HTR-8/SVneo (cell line): ENCODE measurements at regions not wholly inside any gene's neighbourhood (a gene's known extent, or its start where the extent isn't known, plus 50 kb on each side); places are given as distances from the start of the nearest gene placed in this dataset.

Experiments used
- DNase-seq: peaks from one replicate; pipeline ENCODE4 v3.0.0; 2011; ENCODE audit warnings: low spot score, mixed read lengths; ENCODE audit not compliant: insufficient read length
- FAIRE-seq: peaks from 2 replicates; lab custom pipeline; 2011; peaks lifted over from hg19 to GRCh38; lab: Jason Lieb, UNC

GRCh38 chr3:117524890-117525289 lies 815.3 kb downstream of the TUSC7 start:
- FAIRE-seq (no peak), DNase-seq (no peak)

- FAIRE-seq = no peak
- no peak for DNase-seq
Measured at GRCh38 chr3:117526470-117527079, 817.0 kb downstream of the TUSC7 start.

- FAIRE-seq (no peak), DNase-seq (no peak)
Measured at GRCh38 chr3:117527346-117527745, 817.8 kb downstream of the TUSC7 start.

GRCh38 chr3:117528688-117529087 lies 819.1 kb downstream of the TUSC7 start:
- FAIRE-seq (no peak), DNase-seq (no peak)

GRCh38 chr3:117531078-117531767 lies 821.6 kb downstream of the TUSC7 start:
- FAIRE-seq = no peak
- DNase-seq = no peak

- no peak for FAIRE-seq
Measured at GRCh38 chr3:117532268-117532667, 822.7 kb downstream of the TUSC7 start.

GRCh38 chr3:117534138-117534537 lies 824.6 kb downstream of the TUSC7 start:
- DNase-seq (no peak), FAIRE-seq (no peak)

More at GRCh38 chr3:117532268-117532667, 822.7 kb downstream of the TUSC7 start:
- no peak for DNase-seq

- no peak for DNase-seq
Measured at GRCh38 chr3:117536006-117536405, 826.4 kb downstream of the TUSC7 start.

GRCh38 chr3:117537949-117538348 lies 828.4 kb downstream of the TUSC7 start:
- no peak for DNase-seq
- FAIRE-seq = no peak

More at GRCh38 chr3:117536006-117536405, 826.4 kb downstream of the TUSC7 start:
- no peak for FAIRE-seq

GRCh38 chr3:117539729-117540128 lies 830.1 kb downstream of the TUSC7 start:
- no peak for FAIRE-seq
- DNase-seq = no peak

GRCh38 chr3:117540597-117540996 lies 831.0 kb downstream of the TUSC7 start:
- FAIRE-seq (no peak), DNase-seq (no peak)

- DNase-seq (no peak), FAIRE-seq (no peak)
Measured at GRCh38 chr3:117541721-117542120, 832.1 kb downstream of the TUSC7 start.

- DNase-seq (no peak), FAIRE-seq (no peak)
Measured at GRCh38 chr3:117543521-117543920, 833.9 kb downstream of the TUSC7 start.

- FAIRE-seq (no peak), DNase-seq (no peak)
Measured at GRCh38 chr3:117545484-117545883, 835.9 kb downstream of the TUSC7 start.

- FAIRE-seq (no peak), DNase-seq (no peak)
Measured at GRCh38 chr3:117547956-117548550, 838.5 kb downstream of the TUSC7 start.

GRCh38 chr3:117548600-117548999 lies 839.0 kb downstream of the TUSC7 start:
- FAIRE-seq = no peak
- no peak for DNase-seq

- DNase-seq = no peak
- no peak for FAIRE-seq
Measured at GRCh38 chr3:117549716-117550115, 840.1 kb downstream of the TUSC7 start.

- FAIRE-seq = no peak
Measured at GRCh38 chr3:117550766-117551165, 841.2 kb downstream of the TUSC7 start.

GRCh38 chr3:117553461-117553860 lies 843.9 kb downstream of the TUSC7 start:
- FAIRE-seq = no peak
- no peak for DNase-seq

More at GRCh38 chr3:117550766-117551165, 841.2 kb downstream of the TUSC7 start:
- DNase-seq = no peak

GRCh38 chr3:117556646-117557407 lies 847.2 kb downstream of the TUSC7 start:
- FAIRE-seq (no peak), DNase-seq (no peak)
